SK-N-MC (cell line): ENCODE measurements at regions not wholly inside any gene's neighbourhood (a gene's known extent, or its start where the extent isn't known, plus 50 kb on each side); places are given as distances from the start of the nearest gene placed in this dataset.

ENCODE experiments used
- EZH2 ChIP-seq: fragments of 200-600 bp; sonication (generic); IDR thresholded peaks from one replicate; pipeline ENCODE4 v1.6.1; 2017; ENCODE audit warnings: antibody characterized with exemption
- FOXP2 ChIP-seq: optimal IDR thresholded peaks from 2 replicates; pipeline ENCODE3; 2011; ENCODE audit warnings: mild to moderate bottlenecking, moderate library complexity; ENCODE audit not compliant: insufficient read depth; ENCODE audit errors: extremely low read length, control extremely low read depth
- POLR2AphosphoS5 ChIP-seq: IDR thresholded peaks from 2 replicates; pipeline ENCODE4 v1.6.1; 2012; ENCODE audit warnings: mild to moderate bottlenecking, low read depth, low read length, borderline replicate concordance

GRCh38 chr2:59881218-59881617, 672.2 kb downstream of the BCL11A start:
- TF ChIP-seq POLR2AphosphoS5 (no peak), FOXP2 (no peak), EZH2 (no peak)
